ENCODE measurements at regions not wholly inside any gene's neighbourhood (a gene's known extent, or its start where the extent isn't known, plus 50 kb on each side); places are given as distances from the start of the nearest gene placed in this dataset.

- DNase-seq (ENCODE audit: insufficient read length, low spot score) = no peak
- FAIRE-seq = no peak
Measured at GRCh38 chr17:77320044-77320440, 179.3 kb downstream of the SEC14L1 start.

- DNase-seq (ENCODE audit: insufficient read length, low spot score) (no peak), FAIRE-seq (peak; percentile 74)
Measured at GRCh38 chr17:77320485-77321256, 179.9 kb downstream of the SEC14L1 start.

GRCh38 chr17:77321649-77322513, 181.1 kb downstream of the SEC14L1 start:
- no peak for DNase-seq (ENCODE audit: insufficient read length, low spot score)
- FAIRE-seq = no peak

- DNase-seq (ENCODE audit: insufficient read length, low spot score) (no peak), FAIRE-seq (peak; percentile 86)
Measured at GRCh38 chr17:77322514-77323412, 182.0 kb downstream of the SEC14L1 start.

- FAIRE-seq (peak; percentile 47), DNase-seq (ENCODE audit: insufficient read length, low spot score) (no peak)
Measured at GRCh38 chr17:77323413-77324171, 182.8 kb downstream of the SEC14L1 start.

- FAIRE-seq = no peak
- DNase-seq (ENCODE audit: insufficient read length, low spot score) = no peak
Measured at GRCh38 chr17:77324227-77324626, 183.5 kb downstream of the SEC14L1 start.

GRCh38 chr17:77325577-77326075, 184.9 kb downstream of the SEC14L1 start:
- DNase-seq (ENCODE audit: insufficient read length, low spot score) (no peak), FAIRE-seq (no peak)

- FAIRE-seq (no peak), DNase-seq (ENCODE audit: insufficient read length, low spot score) (no peak)
Measured at GRCh38 chr17:77326076-77326591, 185.4 kb downstream of the SEC14L1 start.

- FAIRE-seq (no peak), DNase-seq (ENCODE audit: insufficient read length, low spot score) (no peak)
Measured at GRCh38 chr17:77326636-77327035, 185.9 kb downstream of the SEC14L1 start.

- no peak for DNase-seq (ENCODE audit: insufficient read length, low spot score)
Measured at GRCh38 chr17:77327181-77327565, 186.4 kb downstream of the SEC14L1 start.

GRCh38 chr17:77327566-77328464, 187.0 kb downstream of the SEC14L1 start:
- no peak for FAIRE-seq
- DNase-seq (ENCODE audit: insufficient read length, low spot score) = no peak

More at GRCh38 chr17:77327181-77327565, 186.4 kb downstream of the SEC14L1 start:
- no peak for FAIRE-seq

GRCh38 chr17:77328823-77329740, 188.3 kb downstream of the SEC14L1 start:
- FAIRE-seq = no peak
- DNase-seq (ENCODE audit: insufficient read length, low spot score) = no peak

- no peak for DNase-seq (ENCODE audit: insufficient read length, low spot score)
Measured at GRCh38 chr17:77329741-77330531, 189.2 kb downstream of the SEC14L1 start.

GRCh38 chr17:77330602-77331081, 189.9 kb downstream of the SEC14L1 start:
- FAIRE-seq = no peak
- no peak for DNase-seq (ENCODE audit: insufficient read length, low spot score)

More at GRCh38 chr17:77329741-77330531, 189.2 kb downstream of the SEC14L1 start:
- FAIRE-seq = no peak

GRCh38 chr17:77331301-77331864, 190.6 kb downstream of the SEC14L1 start:
- peak; percentile 84 for DNase-seq (ENCODE audit: insufficient read length, low spot score)
- FAIRE-seq = peak; percentile 97
